ENCODE measurements at regions not wholly inside any gene's neighbourhood (a gene's known extent, or its start where the extent isn't known, plus 50 kb on each side); places are given as distances from the start of the nearest gene placed in this dataset.
A peak's percentile ranks its signal among the peaks of the same experiment; 100 is the strongest.

- intact Hi-C loops (cut with micrococcal nuclease; ENCODE audit: unreplicated experiment) = loop anchor here (5.0 kb wide), 2 partner anchors 51 to 94 kb away; no protein-coding TSS in a partner anchor
- CTCF ChIA-PET = no interaction called here
- DNase-seq = no peak
- Mint-ChIP-seq H3K4me1 (ENCODE audit: low read depth, unreplicated experiment) (peaks cover 55% of the 10 kb centered on the region), H3K27ac (ENCODE audit: unreplicated experiment) (no peak overlapping the region), H3K4me3 (ENCODE audit: low read depth, unreplicated experiment) (no peak overlapping the region), H3K27me3 (ENCODE audit: unreplicated experiment) (no peaks in the 10 kb centered on the region), H3K9me3 (ENCODE audit: low read depth, unreplicated experiment) (no peaks in the 10 kb centered on the region), H3K36me3 (ENCODE audit: insufficient read depth, unreplicated experiment) (no peaks in the 10 kb centered on the region)
- BruUV-seq (replicated peaks) = no TSS peak
- no peak for TF ChIP-seq CTCF (IDR thresholded peaks at IDR 0.05; ENCODE audit: unreplicated experiment)
Observed at GRCh38 chr10:3901370-3901769, 116.4 kb upstream of the KLF6 start.

DNA sequence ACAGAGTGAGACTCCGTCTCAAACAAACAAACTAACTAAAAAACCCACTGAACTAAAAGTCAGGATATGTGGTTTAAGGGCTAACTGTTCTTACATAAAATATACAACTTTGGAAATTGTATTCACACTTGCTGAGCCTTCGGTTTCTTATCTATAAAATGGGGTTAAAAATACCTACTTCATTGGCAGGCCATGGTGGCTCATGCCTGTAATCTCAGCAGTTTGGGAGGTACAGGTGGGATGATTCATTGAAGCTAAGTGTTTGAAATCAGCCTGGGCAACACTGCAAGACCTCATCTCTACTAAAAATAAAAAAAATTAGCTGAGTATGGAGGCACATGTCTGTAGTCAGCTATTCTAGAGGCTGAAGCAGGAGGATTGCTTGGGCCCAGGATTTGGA is 115.4 kb upstream of the KLF6 start:
- CTCF ChIA-PET = no interaction called here
- no peak for DNase-seq
- no peaks in the 10 kb centered on the region for H3K36me3 Mint-ChIP-seq (ENCODE audit: insufficient read depth, unreplicated experiment)
- H3K27me3 Mint-ChIP-seq (ENCODE audit: unreplicated experiment) = no peaks in the 10 kb centered on the region
- H3K4me3 Mint-ChIP-seq (ENCODE audit: low read depth, unreplicated experiment) = no peak overlapping the region
- no peak overlapping the region for H3K27ac Mint-ChIP-seq (ENCODE audit: unreplicated experiment)
- no peak for TF ChIP-seq CTCF (IDR thresholded peaks at IDR 0.05; ENCODE audit: unreplicated experiment)
- peaks cover 58% of the 10 kb centered on the region for H3K4me1 Mint-ChIP-seq (ENCODE audit: low read depth, unreplicated experiment)
- intact Hi-C loops (cut with micrococcal nuclease; ENCODE audit: unreplicated experiment) = loop anchor here (5.0 kb wide), 2 partner anchors 52 to 93 kb away; no protein-coding TSS in a partner anchor
- no peaks in the 10 kb centered on the region for H3K9me3 Mint-ChIP-seq (ENCODE audit: low read depth, unreplicated experiment)
- no TSS peak for BruUV-seq (replicated peaks)

DNA sequence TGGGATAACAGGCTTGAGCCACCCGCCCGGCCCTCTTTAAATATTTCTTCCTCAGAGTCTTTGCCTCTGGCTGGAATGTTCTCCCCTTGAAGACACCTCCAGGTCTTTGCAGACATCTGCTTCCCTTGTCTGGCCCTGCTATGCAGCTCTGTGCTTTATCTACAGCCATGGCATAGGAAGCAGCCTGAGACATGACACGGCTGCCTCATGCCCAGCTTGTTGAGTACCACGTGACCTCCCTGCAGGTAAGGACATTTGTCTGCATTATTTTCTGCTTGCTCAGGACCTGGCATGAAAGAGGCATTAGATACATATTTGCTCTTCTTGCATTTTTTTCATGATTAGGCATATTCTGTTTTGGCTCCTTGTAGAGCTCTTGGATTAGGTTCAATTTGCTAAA is 113.8 kb upstream of the KLF6 start:
- H3K27ac Mint-ChIP-seq (ENCODE audit: unreplicated experiment) = no peak overlapping the region
- no peaks in the 10 kb centered on the region for H3K27me3 Mint-ChIP-seq (ENCODE audit: unreplicated experiment)
- H3K4me3 Mint-ChIP-seq (ENCODE audit: low read depth, unreplicated experiment) = no peak overlapping the region
- no peaks in the 10 kb centered on the region for H3K36me3 Mint-ChIP-seq (ENCODE audit: insufficient read depth, unreplicated experiment)
- intact Hi-C loops (cut with micrococcal nuclease; ENCODE audit: unreplicated experiment) = no loop called here
- no peak for TF ChIP-seq CTCF (IDR thresholded peaks at IDR 0.05; ENCODE audit: unreplicated experiment)
- no peaks in the 10 kb centered on the region for H3K9me3 Mint-ChIP-seq (ENCODE audit: low read depth, unreplicated experiment)
- DNase-seq = peak; percentile 58
- CTCF ChIA-PET = interaction anchor here (0.6 to 1.2 kb wide), 2 partner anchors 9 to 38 kb away, joined by 4 to 7 read pairs; no protein-coding TSS in a partner anchor
- BruUV-seq (replicated peaks) = no TSS peak
- peaks cover 62% of the 10 kb centered on the region for H3K4me1 Mint-ChIP-seq (ENCODE audit: low read depth, unreplicated experiment)

GRCh38 chr10:3897156-3897555 is 112.1 kb upstream of the KLF6 start:
- H3K4me1 Mint-ChIP-seq (ENCODE audit: low read depth, unreplicated experiment) = peaks cover 61% of the 10 kb centered on the region
- intact Hi-C loops (cut with micrococcal nuclease; ENCODE audit: unreplicated experiment) = no loop called here
- no peaks in the 10 kb centered on the region for H3K9me3 Mint-ChIP-seq (ENCODE audit: low read depth, unreplicated experiment)
- no peaks in the 10 kb centered on the region for H3K27me3 Mint-ChIP-seq (ENCODE audit: unreplicated experiment)
- no TSS peak for BruUV-seq (replicated peaks)
- no peak for DNase-seq
- no peak overlapping the region for H3K27ac Mint-ChIP-seq (ENCODE audit: unreplicated experiment)
- no peaks in the 10 kb centered on the region for H3K36me3 Mint-ChIP-seq (ENCODE audit: insufficient read depth, unreplicated experiment)
- CTCF ChIA-PET = no interaction called here
- no peak for TF ChIP-seq CTCF (IDR thresholded peaks at IDR 0.05; ENCODE audit: unreplicated experiment)
- H3K4me3 Mint-ChIP-seq (ENCODE audit: low read depth, unreplicated experiment) = no peak overlapping the region

All from Calu3 (cell line).